ENCODE measurements at regions not wholly inside any gene's neighbourhood (a gene's known extent, or its start where the extent isn't known, plus 50 kb on each side); places are given as distances from the start of the nearest gene placed in this dataset.

GRCh38 chr5:73355108-73355507, 93.5 kb downstream of the FOXD1 start:
- intact Hi-C loops (cut with DNase I; ENCODE audit: low total_unique reads): no loop called here
- DNase-seq (ENCODE audit: low spot score in 2 of 2): no peak
- Histone ChIP-seq H3K4me1 (no peaks in the 10 kb centered on the region), H3K36me3 (no peaks in the 10 kb centered on the region), H3K9me3 (no peaks in the 10 kb centered on the region), H3K27ac (no peak overlapping the region), H3K27me3 (peaks cover 0 to 11% of the 10 kb centered on the region in 2 donors), H3K4me3 (no peak overlapping the region)
- no peak for TF ChIP-seq CTCF (IDR thresholded peaks at IDR 0.05)
- no peak for TF ChIP-seq POLR2A (IDR thresholded peaks at IDR 0.05)
- no peak for TF ChIP-seq POLR2AphosphoS5 (IDR thresholded peaks at IDR 0.05)

GRCh38 chr5:73354406-73354805, 94.2 kb downstream of the FOXD1 start:
- TF ChIP-seq POLR2A (IDR thresholded peaks at IDR 0.05) (no peak), POLR2AphosphoS5 (IDR thresholded peaks at IDR 0.05) (no peak), CTCF (IDR thresholded peaks at IDR 0.05) (no peak)
- no peaks in the 10 kb centered on the region for H3K36me3 ChIP-seq
- intact Hi-C loops (cut with DNase I; ENCODE audit: low total_unique reads): no loop called here
- H3K9me3 ChIP-seq: no peaks in the 10 kb centered on the region
- H3K27me3 ChIP-seq: peaks cover 0 to 11% of the 10 kb centered on the region in 2 donors
- DNase-seq (ENCODE audit: low spot score in 2 of 2): no peak
- no peak overlapping the region for H3K4me3 ChIP-seq
- no peaks in the 10 kb centered on the region for H3K4me1 ChIP-seq
- no peak overlapping the region for H3K27ac ChIP-seq

- Histone ChIP-seq H3K27ac (no peak overlapping the region), H3K4me1 (no peaks in the 10 kb centered on the region), H3K36me3 (no peaks in the 10 kb centered on the region), H3K27me3 (peaks cover 0 to 11% of the 10 kb centered on the region in 2 donors), H3K9me3 (peaks cover 0 to 9% of the 10 kb centered on the region in 2 donors), H3K4me3 (no peak overlapping the region)
- DNase-seq (ENCODE audit: low spot score in 2 of 2): no peak
- TF ChIP-seq CTCF (IDR thresholded peaks at IDR 0.05) (no peak), POLR2AphosphoS5 (IDR thresholded peaks at IDR 0.05) (no peak), POLR2A (IDR thresholded peaks at IDR 0.05) (no peak)
- intact Hi-C loops (cut with DNase I; ENCODE audit: low total_unique reads): no loop called here
These were observed 95.8 kb downstream of the FOXD1 start for GRCh38 chr5:73352649-73353230.

GRCh38 chr5:73352243-73352642, 96.3 kb downstream of the FOXD1 start:
- Histone ChIP-seq H3K9me3 (peaks cover 5 to 9% of the 10 kb centered on the region in 2 donors), H3K27ac (no peak overlapping the region), H3K4me3 (no peak overlapping the region), H3K36me3 (no peaks in the 10 kb centered on the region), H3K27me3 (peaks cover 0 to 8% of the 10 kb centered on the region in 2 donors), H3K4me1 (no peaks in the 10 kb centered on the region)
- TF ChIP-seq CTCF (IDR thresholded peaks at IDR 0.05) (no peak), POLR2AphosphoS5 (IDR thresholded peaks at IDR 0.05) (no peak), POLR2A (IDR thresholded peaks at IDR 0.05) (no peak)
- no peak for DNase-seq (ENCODE audit: low spot score in 2 of 2)
- intact Hi-C loops (cut with DNase I; ENCODE audit: low total_unique reads): no loop called here

- TF ChIP-seq CTCF (IDR thresholded peaks at IDR 0.05) (no peak), POLR2A (IDR thresholded peaks at IDR 0.05) (no peak), POLR2AphosphoS5 (IDR thresholded peaks at IDR 0.05) (no peak)
- intact Hi-C loops (cut with DNase I; ENCODE audit: low total_unique reads): no loop called here
These were observed 97.0 kb downstream of the FOXD1 start for GRCh38 chr5:73351593-73351992.

More at GRCh38 chr5:73351593-73351992, 97.0 kb downstream of the FOXD1 start:
- Histone ChIP-seq H3K36me3 (no peaks in the 10 kb centered on the region), H3K27ac (no peak overlapping the region), H3K4me1 (no peaks in the 10 kb centered on the region), H3K4me3 (no peak overlapping the region), H3K9me3 (peaks cover 8 to 16% of the 10 kb centered on the region in 2 donors), H3K27me3 (peaks cover 0 to 3% of the 10 kb centered on the region in 2 donors)
- DNase-seq (ENCODE audit: low spot score in 2 of 2): no peak

All from breast epithelium (tissue), 4 donors.